ENCODE measurements at regions not wholly inside any gene's neighbourhood (a gene's known extent, or its start where the extent isn't known, plus 50 kb on each side); places are given as distances from the start of the nearest gene placed in this dataset.

DNA sequence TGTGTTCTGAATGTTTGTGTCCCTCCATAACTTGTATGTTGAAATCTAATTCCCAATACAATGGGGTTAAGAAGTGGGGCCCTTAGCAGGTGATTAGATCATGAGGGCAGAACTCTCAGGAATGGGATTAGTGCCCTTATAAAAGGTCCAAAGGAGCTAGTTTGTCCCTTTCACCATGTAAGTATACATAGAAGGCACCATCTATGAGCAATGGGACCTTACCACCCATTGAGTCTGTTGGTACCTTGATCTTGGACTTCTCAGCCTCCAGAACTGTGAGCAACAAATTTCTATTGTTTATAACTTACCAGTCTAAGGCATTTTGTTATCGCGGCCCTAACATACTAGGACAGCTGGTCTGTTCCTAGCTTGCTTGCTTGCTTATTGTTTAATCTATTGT lies 106.3 kb downstream of the MYCN start:
- H3F3A ChIP-seq (ENCODE audit: insufficient read depth, low read length) = no peaks in the 10 kb centered on the region
- no peaks in the 10 kb centered on the region for H3K79me2 ChIP-seq (ENCODE audit: insufficient read depth, low read length)
- H3K36me3 ChIP-seq (ENCODE audit: insufficient read depth, low read length) = no peaks in the 10 kb centered on the region
- H3K9ac ChIP-seq (ENCODE audit: low read length) = no peak overlapping the region
- H3K9me2 ChIP-seq (ENCODE audit: low read depth, low read length) = no peaks in the 10 kb centered on the region
- H2AFZ ChIP-seq (ENCODE audit: low read length) = no peak overlapping the region
- no peak for TF ChIP-seq EZH2 (IDR thresholded peaks at IDR 0.05; ENCODE audit: borderline replicate concordance, low read length)
- no peak for TF ChIP-seq CTCF (IDR thresholded peaks at IDR 0.05; ENCODE audit: low read length)
- H3K9me3 ChIP-seq (ENCODE audit: low read length) = no peaks in the 10 kb centered on the region
- no peaks in the 10 kb centered on the region for H3K4me1 ChIP-seq (ENCODE audit: insufficient read depth, low read length, severe bottlenecking)
- H3K27me3 ChIP-seq (ENCODE audit: insufficient read depth, low read length) = no peaks in the 10 kb centered on the region
- no peak overlapping the region for H3K4me2 ChIP-seq (ENCODE audit: low read length)
- no peak overlapping the region for H3K4me3 ChIP-seq (ENCODE audit: low read depth, low read length, poor library complexity, severe bottlenecking)
- H3K27ac ChIP-seq (ENCODE audit: low read depth, low read length, poor library complexity, severe bottlenecking) = no peak overlapping the region
- H4K20me1 ChIP-seq (ENCODE audit: insufficient read depth, low read length) = no peaks in the 10 kb centered on the region

DNA sequence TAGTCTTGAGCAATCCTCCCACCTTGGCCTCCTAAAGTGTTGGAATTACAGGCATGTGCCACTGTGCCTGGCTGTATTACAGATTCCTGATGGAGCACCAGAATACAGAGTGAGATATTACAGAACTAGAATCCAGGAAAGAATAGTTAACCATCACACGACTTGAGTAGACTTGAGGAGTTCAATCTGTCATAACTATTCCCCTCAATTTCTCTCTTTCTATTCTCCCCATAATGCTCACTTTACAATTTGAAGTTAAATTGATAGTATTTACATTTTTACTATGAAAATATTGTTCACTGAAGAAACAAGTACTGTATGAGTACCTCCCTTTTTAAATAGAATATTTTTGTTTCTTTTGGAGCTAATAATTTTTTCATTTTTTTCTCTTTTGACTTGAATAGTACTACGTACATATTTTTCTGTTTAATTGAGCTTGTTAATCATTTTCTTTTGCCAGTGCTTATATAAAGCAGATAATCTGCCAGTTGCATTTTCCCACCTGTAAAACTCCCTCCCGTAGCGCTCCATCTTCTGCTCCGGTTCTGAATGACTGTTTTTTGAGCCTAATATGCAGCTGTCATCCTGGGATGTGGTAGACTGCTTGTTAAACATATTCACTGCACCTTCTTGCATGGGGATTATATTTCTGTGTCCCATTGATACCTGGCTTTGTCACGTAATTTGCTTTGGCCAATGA lies 105.5 kb downstream of the MYCN start:
- no peaks in the 10 kb centered on the region for H3K79me2 ChIP-seq (ENCODE audit: insufficient read depth, low read length)
- no peaks in the 10 kb centered on the region for H3F3A ChIP-seq (ENCODE audit: insufficient read depth, low read length)
- TF ChIP-seq CTCF (IDR thresholded peaks at IDR 0.05; ENCODE audit: low read length) = no peak
- TF ChIP-seq EZH2 (IDR thresholded peaks at IDR 0.05; ENCODE audit: borderline replicate concordance, low read length) = no peak

GRCh38 chr2:16044946-16045456 lies 104.7 kb downstream of the MYCN start:
- H3K9me3 ChIP-seq (ENCODE audit: low read length) = no peaks in the 10 kb centered on the region
- H3K4me3 ChIP-seq (ENCODE audit: low read depth, low read length, poor library complexity, severe bottlenecking) = no peak overlapping the region
- TF ChIP-seq EZH2 (IDR thresholded peaks at IDR 0.05; ENCODE audit: borderline replicate concordance, low read length) = no peak
- no peak for TF ChIP-seq CTCF (IDR thresholded peaks at IDR 0.05; ENCODE audit: low read length)
- no peak overlapping the region for H3K4me2 ChIP-seq (ENCODE audit: low read length)
- no peaks in the 10 kb centered on the region for H4K20me1 ChIP-seq (ENCODE audit: insufficient read depth, low read length)
- no peaks in the 10 kb centered on the region for H3K4me1 ChIP-seq (ENCODE audit: insufficient read depth, low read length, severe bottlenecking)
- no peaks in the 10 kb centered on the region for H3K36me3 ChIP-seq (ENCODE audit: insufficient read depth, low read length)
- H3K27ac ChIP-seq (ENCODE audit: low read depth, low read length, poor library complexity, severe bottlenecking) = no peak overlapping the region
- no peaks in the 10 kb centered on the region for H3F3A ChIP-seq (ENCODE audit: insufficient read depth, low read length)
- H3K9me2 ChIP-seq (ENCODE audit: low read depth, low read length) = no peaks in the 10 kb centered on the region
- no peaks in the 10 kb centered on the region for H3K79me2 ChIP-seq (ENCODE audit: insufficient read depth, low read length)
- H3K9ac ChIP-seq (ENCODE audit: low read length) = no peak overlapping the region
- H3K27me3 ChIP-seq (ENCODE audit: insufficient read depth, low read length) = no peaks in the 10 kb centered on the region
- no peak overlapping the region for H2AFZ ChIP-seq (ENCODE audit: low read length)

More for the DNA sequence above, 105.5 kb downstream of the MYCN start:
- no peaks in the 10 kb centered on the region for H3K27me3 ChIP-seq (ENCODE audit: insufficient read depth, low read length)
- no peaks in the 10 kb centered on the region for H3K9me3 ChIP-seq (ENCODE audit: low read length)
- no peaks in the 10 kb centered on the region for H4K20me1 ChIP-seq (ENCODE audit: insufficient read depth, low read length)
- H3K27ac ChIP-seq (ENCODE audit: low read depth, low read length, poor library complexity, severe bottlenecking) = no peak overlapping the region
- H3K9me2 ChIP-seq (ENCODE audit: low read depth, low read length) = no peaks in the 10 kb centered on the region
- no peaks in the 10 kb centered on the region for H3K4me1 ChIP-seq (ENCODE audit: insufficient read depth, low read length, severe bottlenecking)
- no peak overlapping the region for H3K9ac ChIP-seq (ENCODE audit: low read length)
- H3K4me2 ChIP-seq (ENCODE audit: low read length) = no peak overlapping the region
- H2AFZ ChIP-seq (ENCODE audit: low read length) = no peak overlapping the region
- no peaks in the 10 kb centered on the region for H3K36me3 ChIP-seq (ENCODE audit: insufficient read depth, low read length)
- H3K4me3 ChIP-seq (ENCODE audit: low read depth, low read length, poor library complexity, severe bottlenecking) = no peak overlapping the region
